Heart right ventricle (tissue), 16 donors: ENCODE measurements at regions not wholly inside any gene's neighbourhood (a gene's known extent, or its start where the extent isn't known, plus 50 kb on each side); places are given as distances from the start of the nearest gene placed in this dataset.

Experiments
- ATAC-seq, 8 donors: fragments of 200-7000 bp; cut with Tn5 transposase; one replicate each; pipeline ENCODE4 v1.9.1; 2020; ENCODE audit warnings: mild to moderate bottlenecking in 8 of 8, moderate library complexity in 8 of 8, moderate number of reproducible peaks in 1 of 8
- DNase-seq, 2 donors: peaks; one replicate each; pipeline ENCODE4 v3.0.0-alpha.2; 2020
- H3K27ac ChIP-seq, 10 donors: fragments of 200-600 bp; sonication (generic) in 2 of 10; one replicate each; pipeline versions ENCODE4 v1.5.0 to v1.8.0; 2020 to 2022; ENCODE audit warnings: mild to moderate bottlenecking in 3 of 10
- H3K27me3 ChIP-seq, 7 donors: fragments of 200-600 bp; one replicate each; pipeline ENCODE4 v1.8.0; 2021 to 2022; ENCODE audit warnings: mild to moderate bottlenecking in 2 of 7
- H3K36me3 ChIP-seq, 9 donors: fragments of 200-600 bp; sonication (generic) in 1 of 9; one replicate each; pipeline versions ENCODE4 v1.5.0 to v1.8.0; 2020 to 2022; ENCODE audit warnings: mild to moderate bottlenecking in 2 of 9
- H3K4me1 ChIP-seq, 9 donors: fragments of 200-600 bp; sonication (generic) in 1 of 9; one replicate each; pipeline versions ENCODE4 v1.5.0 to v1.8.0; 2020 to 2022; ENCODE audit warnings: mild to moderate bottlenecking in 4 of 9
- H3K4me3 ChIP-seq, 10 donors: fragments of 200-600 bp; sonication (generic) in 2 of 10; one replicate each; pipeline versions ENCODE4 v1.5.0 to v1.8.0; 2020 to 2022; ENCODE audit warnings: mild to moderate bottlenecking in 7 of 10, moderate library complexity in 2 of 10
- H3K9me3 ChIP-seq, 11 donors: fragments of 200-600 bp in 10 of 11; sonication (generic) in 2 of 11; one replicate each; pipeline versions ENCODE4 v1.5.0 to v1.8.0; 2013 to 2022; ENCODE audit warnings: mild to moderate bottlenecking in 2 of 11, control low read depth in 1 of 11, moderate library complexity in 1 of 11
- CTCF ChIP-seq, 9 donors: fragments of 200-600 bp; sonication (generic) in 2 of 9; IDR thresholded peaks; one replicate each; pipeline versions ENCODE4 v1.5.0 to v1.8.0; 2021 to 2022; ENCODE audit warnings: antibody characterized with exemption in 9 of 9, mild to moderate bottlenecking in 5 of 9, moderate library complexity in 1 of 9
- WGBS, 2 donors: extraction: QIAGEN DNeasy Blood & Tissue Kit; methylation state at CpG; one replicate each; pipeline ENCODE4 v1.1.7; 2013; ENCODE audit warnings: inconsistent platforms in 1 of 2; 5-methylcytosine and 5-hydroxymethylcytosine counted together
- intact Hi-C, 10 donors: fragments of 100-400 bp; cut with DNase I; formaldehyde crosslinking; loops; one replicate each; pipeline versions ENCODE4 v1.11.1 to v1.14.2; 2022
- donor health status: Arrhythmogenic right ventricular cardiomyopathy.
- donor health status: ischemic (EF 13 %, LVEDD 7.1; RV severe dilation, severe dysfunction).
- donor health status: healthy with polysubstance abuse.
- donor health status: DM: no; HTN: yes; CAD: no.
- donor health status: DM: no; HTN: no; CAD: no.
- donor health status: ischemic (EF 25% LVEDD 6.9; RV normal size, moderate dysfunction).
- donor health status: ischemic (EF 25% LVEDD 5.7; RV mildly dilated, moderate dysfunction).
- donor health status: healthy.
- donor health status: DM: yes; HTN: yes; CAD: no.
- donor health status: Ischemic cardiomyopathy.
- donor health status: ischemic (EF 35%, LVEDD 5.7; RV mildly dilated, moderate dysfunction).
- donor health status: nonischemic (EF 11% LVEDD 7.7; RV severe dilation, severe dysfunction).
- donor health status: DM: yes; HTN: yes; CAD: no.
- donor health status: PGD.
- donor health status: ischemic (EF 29% LVEDD 5.4; RV normal size, mild dysfunction).
- donor health status: nonischemic (EF 23%, LVEDD 6.1; RV moderate dilation, normal function).

GRCh38 chr7:138402749-138403148 is 57.3 kb upstream of the TRIM24 start:
- Histone ChIP-seq H3K27me3 (no peaks in the 10 kb centered on the region), H3K36me3 (no peaks in the 10 kb centered on the region), H3K4me3 (no peak overlapping the region), H3K9me3 (peaks cover 0 to 11% (median 0%) of the 10 kb centered on the region in 11 donors), H3K27ac (no peak overlapping the region), H3K4me1 (peaks cover 0 to 2% (median 0%) of the 10 kb centered on the region in 9 donors)
- no peak for TF ChIP-seq CTCF (IDR thresholded peaks at IDR 0.05)
- no peak for DNase-seq
- no peak for ATAC-seq
- intact Hi-C loops: no loop called here
- WGBS, 2 donors: 100% methylated on average over 1 of the region's 1 CpG

GRCh38 chr7:138405496-138405895 is 54.6 kb upstream of the TRIM24 start:
- WGBS, 2 donors: 92 to 100% methylated on average over 1 of the region's 1 CpG
- peaks cover 0 to 11% (median 0%) of the 10 kb centered on the region in 11 donors for H3K9me3 ChIP-seq
- no peak for TF ChIP-seq CTCF (IDR thresholded peaks at IDR 0.05)
- H3K4me3 ChIP-seq: no peak overlapping the region
- intact Hi-C loops: no loop called here
- H3K27me3 ChIP-seq: no peaks in the 10 kb centered on the region
- DNase-seq (no peak), ATAC-seq (no peak)
- H3K36me3 ChIP-seq: no peaks in the 10 kb centered on the region
- no peak overlapping the region for H3K27ac ChIP-seq
- H3K4me1 ChIP-seq: peaks cover 0 to 10% (median 3%) of the 10 kb centered on the region in 9 donors

- ATAC-seq (peak in 3 of 8 donors; percentile 46 to 79 (median 59)), DNase-seq (no peak)
- Histone ChIP-seq H3K27me3 (no peaks in the 10 kb centered on the region), H3K36me3 (no peaks in the 10 kb centered on the region), H3K27ac (peak overlapping the region in 1 of 10 donors; percentile 28), H3K4me3 (no peak overlapping the region), H3K9me3 (peaks cover 0 to 11% (median 0%) of the 10 kb centered on the region in 11 donors), H3K4me1 (peaks cover 0 to 10% (median 3%) of the 10 kb centered on the region in 9 donors)
- 36 to 51% methylated on average over 4 of the region's 4 CpGs for WGBS, 2 donors
- intact Hi-C loops: no loop called here
- no peak for TF ChIP-seq CTCF (IDR thresholded peaks at IDR 0.05)
Measured at GRCh38 chr7:138407792-138408191, 52.3 kb upstream of the TRIM24 start.
